B cell (primary cell): ENCODE measurements at regions not wholly inside any gene's neighbourhood (a gene's known extent, or its start where the extent isn't known, plus 50 kb on each side); places are given as distances from the start of the nearest gene placed in this dataset.

Experiments used
- ATAC-seq: fragments of 200-7000 bp; cut with Tn5 transposase; one replicate; pipeline ENCODE4 v1.10.0; 2021; ENCODE audit warnings: low read depth, mild to moderate bottlenecking, moderate number of reproducible peaks, moderate library complexity
- CTCF ChIA-PET: fragments of 350-600 bp; sonication (Branson Sonifier 250); formaldehyde crosslinking; loops from one replicate; lab custom pipeline; 2021; ENCODE audit warnings: antibody characterized with exemption, inconsistent platforms; lab: Charles Lee
- POLR2A ChIA-PET: fragments of 350-600 bp; sonication (Branson Sonifier 250); formaldehyde crosslinking; loops from one replicate; lab custom pipeline; 2021; ENCODE audit warnings: antibody characterized with exemption; lab: Charles Lee
- DNase-seq: peaks from one replicate; pipeline ENCODE4 v3.0.0; 2013
- H2AFZ ChIP-seq: 2 replicates; pipeline ENCODE4 v1.6.1; 2012; ENCODE audit warnings: mild to moderate bottlenecking, low read depth, low read length; ENCODE audit not compliant: insufficient read depth, poor library complexity, severe bottlenecking
- H3K27ac ChIP-seq, 2 donors: 1 replicate in 1 of 2; 2 replicates in 1 of 2; pipeline ENCODE4 v1.5.1; 2012 to 2013; ENCODE audit warnings: low read length in 2 of 2, mild to moderate bottlenecking in 2 of 2, moderate library complexity in 1 of 2
- H3K27me3 ChIP-seq, 4 experiments: fragments of 200-600 bp in 1 of 4; sonication (generic) in 1 of 4; replicated peaks in 1 of 4; 1 replicate in 2 of 4; 2 replicates in 2 of 4; pipeline versions ENCODE4 v1.6.1 to v1.7.0; 2013 to 2016; ENCODE audit warnings: low read length in 3 of 4, mild to moderate bottlenecking in 2 of 4, mixed read lengths in 1 of 4, moderate library complexity in 1 of 4; ENCODE audit not compliant: insufficient read depth in 4 of 4, control insufficient read depth in 3 of 4; ENCODE audit errors: control extremely low read depth in 1 of 4
- H3K36me3 ChIP-seq, 2 experiments: replicated peaks in 1 of 2; 1 replicate in 1 of 2; 2 replicates in 1 of 2; pipeline versions ENCODE4 v1.6.1 to v1.7.1; 2013; ENCODE audit warnings: low read length in 1 of 2; ENCODE audit not compliant: insufficient read depth in 2 of 2, control insufficient read depth in 1 of 2; ENCODE audit errors: control extremely low read depth in 1 of 2, extremely low read depth in 1 of 2
- H3K4me1 ChIP-seq, 2 donors: fragments of 200-600 bp in 1 of 2; sonication (generic) in 1 of 2; 1 replicate in 1 of 2; 2 replicates in 1 of 2; pipeline versions ENCODE4 v1.5.1 to v1.6.1; 2013 to 2017; ENCODE audit warnings: low read length in 2 of 2; ENCODE audit not compliant: control insufficient read depth in 2 of 2, insufficient read depth in 2 of 2
- H3K4me2 ChIP-seq: replicated peaks from 2 replicates; pipeline ENCODE3; 2012; ENCODE audit warnings: mild to moderate bottlenecking, low read depth, low read length; ENCODE audit not compliant: poor library complexity, severe bottlenecking
- H3K4me3 ChIP-seq, 5 experiments: fragments of 200-600 bp in 1 of 5; sonication (generic) in 1 of 5; 1 replicate in 3 of 5; 2 replicates in 2 of 5; pipeline versions ENCODE4 v1.5.1 to v1.7.0; 2011 to 2016; ENCODE audit warnings: low read length in 4 of 5, mild to moderate bottlenecking in 4 of 5, low read depth in 2 of 5, control low read depth in 1 of 5, moderate library complexity in 1 of 5; ENCODE audit not compliant: insufficient read depth in 1 of 5; ENCODE audit errors: control extremely low read depth in 1 of 5, extremely low read depth in 1 of 5
- H3K79me2 ChIP-seq: fragments of 200-600 bp; sonication (generic); one replicate; pipeline ENCODE4 v1.6.0; 2016; ENCODE audit warnings: low read length; ENCODE audit not compliant: control insufficient read depth, insufficient read depth
- H3K9ac ChIP-seq: fragments of 200-600 bp; sonication (generic); 2 replicates; pipeline ENCODE4 v1.6.1; 2017; ENCODE audit warnings: mild to moderate bottlenecking, low read length, moderate library complexity
- H3K9me3 ChIP-seq, 3 donors: one replicate each; pipeline versions ENCODE4 v1.6.1 to v1.7.1; 2013; ENCODE audit warnings: low read length in 2 of 3; ENCODE audit not compliant: control insufficient read depth in 2 of 3, insufficient read depth in 1 of 3; ENCODE audit errors: control extremely low read depth in 1 of 3
- H4K20me1 ChIP-seq: 2 replicates; pipeline ENCODE4 v1.6.0; 2012; ENCODE audit warnings: mild to moderate bottlenecking, low read length; ENCODE audit not compliant: insufficient read depth, control insufficient read depth, poor library complexity, severe bottlenecking
- H3K27ac Mint-ChIP-seq: one replicate; pipeline ENCODE4 v1.8.0; 2021; ENCODE audit warnings: mixed read lengths
- H3K27me3 Mint-ChIP-seq: one replicate; pipeline ENCODE4 v1.8.0; 2021; ENCODE audit warnings: mixed read lengths
- H3K4me1 Mint-ChIP-seq: one replicate; pipeline ENCODE4 v1.8.0; 2021; ENCODE audit warnings: mixed read lengths
- H3K4me3 Mint-ChIP-seq: one replicate; pipeline ENCODE4 v1.8.0; 2021; ENCODE audit warnings: mixed read lengths
- H3K9me3 Mint-ChIP-seq: one replicate; pipeline ENCODE4 v1.8.0; 2022; ENCODE audit warnings: mixed read lengths; ENCODE audit not compliant: insufficient read depth
- EZH2 ChIP-seq: IDR thresholded peaks from 2 replicates; pipeline ENCODE4 v1.6.1; 2012; ENCODE audit warnings: borderline replicate concordance, low read depth, mild to moderate bottlenecking, moderate library complexity, low read length; ENCODE audit not compliant: insufficient read depth, poor library complexity, severe bottlenecking
- WGBS: methylation state at CpG from one replicate; pipeline ENCODE4 v1.1.5; 2013; ENCODE audit warnings: missing lambda C conversion rate; ENCODE audit not compliant: insufficient coverage; 5-methylcytosine and 5-hydroxymethylcytosine counted together
- intact Hi-C: fragments of 100-400 bp; cut with micrococcal nuclease; formaldehyde crosslinking; loops from one replicate; pipeline ENCODE4 v1.10.0; 2022
- TF ChIP-seq, protein P1 (sequence below): fragments of 200-600 bp; IDR thresholded peaks from one replicate; pipeline ENCODE4 v1.8.0; 2022; ENCODE audit warnings: antibody characterized with exemption, mild to moderate bottlenecking

DNA sequence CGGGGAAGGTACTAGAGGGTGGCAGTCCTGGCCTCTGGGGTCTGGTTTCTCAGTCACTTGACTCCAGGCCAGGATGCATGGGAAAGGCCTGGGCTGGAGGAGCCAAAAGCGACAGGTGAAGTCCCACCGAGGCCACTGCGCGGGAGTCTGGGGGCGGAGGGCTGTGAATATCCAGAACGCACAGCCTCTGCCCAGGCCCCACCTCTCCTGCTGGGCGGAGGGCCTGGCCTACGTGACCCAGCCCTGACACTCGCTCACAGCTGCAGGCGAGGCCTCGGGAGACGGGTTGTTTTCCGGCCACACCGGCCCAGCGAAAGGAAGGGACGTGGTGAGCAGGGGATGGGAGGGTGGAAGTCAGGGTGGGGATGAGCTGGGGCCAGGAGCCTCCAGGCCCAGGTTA lies 91.2 kb downstream of the RFLNA start:
- Histone ChIP-seq H3K9me3 (no peaks in the 10 kb centered on the region), H3K9ac (no peak overlapping the region), H2AFZ (no peak overlapping the region), H3K4me1 (peaks cover 22 to 29% of the 10 kb centered on the region in 2 donors), H3K36me3 (peaks cover 0 to 23% of the 10 kb centered on the region in 2 experiments), H3K4me2 (no peak overlapping the region), H3K4me3 (no peak overlapping the region), H4K20me1 (peaks cover 78% of the 10 kb centered on the region), H3K79me2 (peaks cover 39% of the 10 kb centered on the region), H3K27ac (no peak overlapping the region), H3K27me3 (no peaks in the 10 kb centered on the region)
- 94% methylated on average over 17 of the region's 17 CpGs for WGBS
- Mint-ChIP-seq H3K4me3 (no peak overlapping the region), H3K4me1 (peaks cover 25% of the 10 kb centered on the region), H3K27ac (no peak overlapping the region), H3K9me3 (no peaks in the 10 kb centered on the region), H3K27me3 (no peaks in the 10 kb centered on the region)
- intact Hi-C loops = no loop called here
- no peak for TF ChIP-seq EZH2
- TF ChIP-seq, protein P1, sequence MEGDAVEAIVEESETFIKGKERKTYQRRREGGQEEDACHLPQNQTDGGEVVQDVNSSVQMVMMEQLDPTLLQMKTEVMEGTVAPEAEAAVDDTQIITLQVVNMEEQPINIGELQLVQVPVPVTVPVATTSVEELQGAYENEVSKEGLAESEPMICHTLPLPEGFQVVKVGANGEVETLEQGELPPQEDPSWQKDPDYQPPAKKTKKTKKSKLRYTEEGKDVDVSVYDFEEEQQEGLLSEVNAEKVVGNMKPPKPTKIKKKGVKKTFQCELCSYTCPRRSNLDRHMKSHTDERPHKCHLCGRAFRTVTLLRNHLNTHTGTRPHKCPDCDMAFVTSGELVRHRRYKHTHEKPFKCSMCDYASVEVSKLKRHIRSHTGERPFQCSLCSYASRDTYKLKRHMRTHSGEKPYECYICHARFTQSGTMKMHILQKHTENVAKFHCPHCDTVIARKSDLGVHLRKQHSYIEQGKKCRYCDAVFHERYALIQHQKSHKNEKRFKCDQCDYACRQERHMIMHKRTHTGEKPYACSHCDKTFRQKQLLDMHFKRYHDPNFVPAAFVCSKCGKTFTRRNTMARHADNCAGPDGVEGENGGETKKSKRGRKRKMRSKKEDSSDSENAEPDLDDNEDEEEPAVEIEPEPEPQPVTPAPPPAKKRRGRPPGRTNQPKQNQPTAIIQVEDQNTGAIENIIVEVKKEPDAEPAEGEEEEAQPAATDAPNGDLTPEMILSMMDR = no peak
- DNase-seq = no peak
- CTCF ChIA-PET = interaction anchor here (1.5 kb wide), 1 partner anchor 386 kb away, joined by 4 read pairs; no protein-coding TSS in a partner anchor
- POLR2A ChIA-PET = no interaction called here
- no peak for ATAC-seq

DNA sequence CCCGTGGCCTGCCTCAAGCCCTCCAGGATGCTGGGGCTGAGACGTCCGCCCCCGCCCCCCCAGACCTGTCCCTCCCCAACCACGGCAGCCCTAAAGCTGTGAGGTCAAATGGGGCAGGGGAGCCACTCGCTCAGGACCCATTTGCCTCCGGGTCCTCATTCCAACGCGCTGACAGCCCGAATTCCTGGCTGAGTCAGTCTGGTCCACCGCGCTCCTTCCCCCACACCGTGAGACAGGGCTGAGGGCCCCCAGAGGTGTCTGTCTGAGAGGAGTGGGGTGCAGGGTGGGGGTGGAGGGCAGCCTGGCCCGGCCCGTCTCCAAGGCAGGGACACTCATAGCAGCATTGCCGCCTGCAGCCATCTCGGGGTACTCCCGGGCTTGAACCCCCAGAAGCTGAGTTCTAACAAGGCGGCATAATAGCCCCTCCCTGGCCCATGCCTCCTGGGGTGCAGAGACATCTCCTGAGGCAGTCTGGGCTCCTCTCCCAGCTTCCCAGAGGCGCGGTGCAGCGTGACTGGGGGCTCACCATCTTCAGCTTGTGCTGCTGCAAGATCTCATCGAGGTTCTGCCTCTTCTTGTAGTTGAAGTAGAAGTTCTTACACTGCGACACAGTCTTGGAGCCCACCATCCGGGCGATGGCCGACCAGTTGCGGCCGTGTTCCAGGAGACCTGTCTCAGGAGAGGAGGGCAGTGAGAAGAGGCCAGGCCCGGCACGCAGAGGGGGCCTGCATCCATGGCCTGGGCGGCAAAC lies 90.5 kb downstream of the RFLNA start:
- no peak overlapping the region for H3K9ac ChIP-seq
- no peak for TF ChIP-seq EZH2
- TF ChIP-seq, protein P1 = no peak
- peaks cover 23% of the 10 kb centered on the region for H3K4me1 Mint-ChIP-seq
- no peak overlapping the region for H3K4me3 ChIP-seq
- peaks cover 34% of the 10 kb centered on the region for H3K79me2 ChIP-seq
- H3K9me3 Mint-ChIP-seq = no peaks in the 10 kb centered on the region
- H3K4me3 Mint-ChIP-seq = no peak overlapping the region
- peaks cover 0 to 23% of the 10 kb centered on the region in 2 experiments for H3K36me3 ChIP-seq
- intact Hi-C loops = no loop called here
- no peak for ATAC-seq
- H3K4me2 ChIP-seq = no peak overlapping the region
- no peak overlapping the region for H3K27ac Mint-ChIP-seq
- no peaks in the 10 kb centered on the region for H3K9me3 ChIP-seq
- no peak overlapping the region for H2AFZ ChIP-seq
- POLR2A ChIA-PET = no interaction called here
- no peaks in the 10 kb centered on the region for H3K27me3 ChIP-seq
- DNase-seq = no peak
- peaks cover 15 to 26% of the 10 kb centered on the region in 2 donors for H3K4me1 ChIP-seq
- no peak overlapping the region for H3K27ac ChIP-seq
- WGBS = 95% methylated on average over 28 of the region's 32 CpGs
- no peaks in the 10 kb centered on the region for H3K27me3 Mint-ChIP-seq
- CTCF ChIA-PET = interaction anchor here (1.5 kb wide), 1 partner anchor 386 kb away, joined by 4 read pairs; no protein-coding TSS in a partner anchor
- H4K20me1 ChIP-seq = peaks cover 74% of the 10 kb centered on the region
